OCI-LY1 (cell line): ENCODE measurements at regions not wholly inside any gene's neighbourhood (a gene's known extent, or its start where the extent isn't known, plus 50 kb on each side); places are given as distances from the start of the nearest gene placed in this dataset.

Source experiments
- EZH2 ChIP-seq: fragments of 200-600 bp; sonication (generic), shearing (Covaris generic); IDR thresholded peaks from 2 replicates; pipeline ENCODE4 v1.8.0; 2017; ENCODE audit warnings: borderline replicate concordance, mixed run types, mild to moderate bottlenecking, antibody characterized with exemption, low read length, moderate library complexity, mixed read lengths
- TF ChIP-seq, protein P1 (sequence below): fragments of 200-600 bp; sonication (generic), shearing (Covaris generic); IDR thresholded peaks from 2 replicates; pipeline ENCODE4 v1.5.1; 2017; ENCODE audit warnings: mild to moderate bottlenecking, antibody characterized with exemption, low read length, moderate library complexity, mixed read lengths

GRCh38 chr11:24286238-24286637, 210.6 kb upstream of the LUZP2 start:
- TF ChIP-seq, protein P1, sequence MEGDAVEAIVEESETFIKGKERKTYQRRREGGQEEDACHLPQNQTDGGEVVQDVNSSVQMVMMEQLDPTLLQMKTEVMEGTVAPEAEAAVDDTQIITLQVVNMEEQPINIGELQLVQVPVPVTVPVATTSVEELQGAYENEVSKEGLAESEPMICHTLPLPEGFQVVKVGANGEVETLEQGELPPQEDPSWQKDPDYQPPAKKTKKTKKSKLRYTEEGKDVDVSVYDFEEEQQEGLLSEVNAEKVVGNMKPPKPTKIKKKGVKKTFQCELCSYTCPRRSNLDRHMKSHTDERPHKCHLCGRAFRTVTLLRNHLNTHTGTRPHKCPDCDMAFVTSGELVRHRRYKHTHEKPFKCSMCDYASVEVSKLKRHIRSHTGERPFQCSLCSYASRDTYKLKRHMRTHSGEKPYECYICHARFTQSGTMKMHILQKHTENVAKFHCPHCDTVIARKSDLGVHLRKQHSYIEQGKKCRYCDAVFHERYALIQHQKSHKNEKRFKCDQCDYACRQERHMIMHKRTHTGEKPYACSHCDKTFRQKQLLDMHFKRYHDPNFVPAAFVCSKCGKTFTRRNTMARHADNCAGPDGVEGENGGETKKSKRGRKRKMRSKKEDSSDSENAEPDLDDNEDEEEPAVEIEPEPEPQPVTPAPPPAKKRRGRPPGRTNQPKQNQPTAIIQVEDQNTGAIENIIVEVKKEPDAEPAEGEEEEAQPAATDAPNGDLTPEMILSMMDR = no peak
- TF ChIP-seq EZH2 = no peak
